K562 (cell line): ENCODE measurements at regions not wholly inside any gene's neighbourhood (a gene's known extent, or its start where the extent isn't known, plus 50 kb on each side); places are given as distances from the start of the nearest gene placed in this dataset.

Experiments
- ATAC-seq: fragments of 200-7000 bp; cut with Tn5 transposase; 3 replicates; pipeline ENCODE4 v1.9.1; 2020; ENCODE audit warnings: moderate library complexity
- BruUV-seq: library from RNA; stranded (reverse); fragments of 400-500 nt; replicated peaks from 2 replicates; lab custom pipeline; 2021; lab: Mats Ljungman, UMichigan
- CTCF ChIA-PET: fragments of 300-600 bp; formaldehyde crosslinking; extraction: SDS; loops from one replicate; lab custom pipeline; 2021; ENCODE audit warnings: low intra/inter-chr PET ratio; lab: Yijun Ruan, JAX
- POLR2A ChIA-PET: fragments of 300-600, 350-650 bp; sonication (Branson Sonifier 250); formaldehyde crosslinking; extraction: SDS; loops from one replicate; lab custom pipeline; 2021; ENCODE audit warnings: antibody characterized with exemption, inconsistent platforms; lab: Yijun Ruan, JAX
- DNase-seq, 4 experiments: peaks; one replicate each; pipeline versions ENCODE4 v3.0.0 to v3.0.0-alpha.2; 2011 to 2018; ENCODE audit warnings: low spot score in 3 of 4, mixed read lengths in 3 of 4; ENCODE audit errors: extremely low read depth in 1 of 4
- FAIRE-seq: peaks from 2 replicates; lab custom pipeline; 2011; peaks lifted over from hg19 to GRCh38; lab: Jason Lieb, UNC
- H2AFZ ChIP-seq: 2 replicates; pipeline ENCODE4 v1.6.0; 2011; ENCODE audit warnings: low read depth, low read length, control low read depth, inconsistent platforms
- H3K27ac ChIP-seq: fragments of 200-600 bp; 3 replicates; pipeline ENCODE4 v1.8.0; 2011; ENCODE audit warnings: low read depth, mild to moderate bottlenecking, control low read depth, inconsistent platforms, low read length, moderate library complexity, mixed read lengths; ENCODE audit errors: extremely low read depth
- H3K27me3 ChIP-seq, 2 experiments: fragments of 300-600 bp in 1 of 2; 2 replicates in 1 of 2; 3 replicates in 1 of 2; pipeline versions ENCODE4 v1.6.0 to v1.8.0; 2011; ENCODE audit warnings: inconsistent platforms in 2 of 2, low read length in 2 of 2, mild to moderate bottlenecking in 1 of 2, mixed read lengths in 1 of 2, moderate library complexity in 1 of 2; ENCODE audit not compliant: control insufficient read depth in 2 of 2, insufficient read depth in 2 of 2
- H3K36me3 ChIP-seq: fragments of 300-600 bp; 3 replicates; pipeline ENCODE4 v1.8.0; 2011; ENCODE audit warnings: mild to moderate bottlenecking, low read length, inconsistent platforms; ENCODE audit not compliant: control insufficient read depth, insufficient read depth
- H3K4me1 ChIP-seq, 2 experiments: fragments of 200-600 bp in 1 of 2; replicated peaks in 1 of 2; 2 replicates in 1 of 2; 3 replicates in 1 of 2; pipeline versions ENCODE4 v1.5.1 to v1.8.0; 2011; ENCODE audit warnings: inconsistent platforms in 2 of 2, low read length in 2 of 2, mild to moderate bottlenecking in 1 of 2, mixed read lengths in 1 of 2, moderate library complexity in 1 of 2; ENCODE audit not compliant: control insufficient read depth in 2 of 2, insufficient read depth in 2 of 2
- H3K4me2 ChIP-seq: 2 replicates; pipeline ENCODE4 v1.6.1; 2011; ENCODE audit warnings: low read length, control low read depth, inconsistent platforms, mixed read lengths; ENCODE audit not compliant: insufficient read depth
- H3K4me3 ChIP-seq: fragments of 200-600 bp; sonication (generic), shearing (Covaris generic); 2 replicates; pipeline ENCODE4 v1.5.1; 2016; ENCODE audit warnings: control low read depth, inconsistent platforms
- H3K79me2 ChIP-seq: fragments of 200-600 bp; 3 replicates; pipeline ENCODE4 v1.8.0; 2011; ENCODE audit warnings: low read length, inconsistent platforms; ENCODE audit not compliant: control insufficient read depth, insufficient read depth
- H3K9ac ChIP-seq, 2 experiments: 2 replicates each; pipeline versions ENCODE4 v1.6.0 to v1.6.1; 2011; ENCODE audit warnings: low read depth in 2 of 2, low read length in 2 of 2, control low read depth in 1 of 2, inconsistent platforms in 1 of 2, mild to moderate bottlenecking in 1 of 2, mixed read lengths in 1 of 2; ENCODE audit not compliant: insufficient read depth in 1 of 2
- H3K9me1 ChIP-seq: one replicate; pipeline ENCODE4 v1.6.0; 2011; ENCODE audit warnings: inconsistent platforms, mild to moderate bottlenecking, low read length, moderate library complexity; ENCODE audit not compliant: control insufficient read depth, insufficient read depth
- H3K9me3 ChIP-seq: replicated peaks from 2 replicates; pipeline ENCODE4 v1.5.1; 2011; ENCODE audit warnings: low read depth, low read length, inconsistent platforms; ENCODE audit not compliant: control insufficient read depth, insufficient read depth
- H4K20me1 ChIP-seq: replicated peaks from 2 replicates; pipeline ENCODE4 v1.6.1; 2011; ENCODE audit warnings: low read length, inconsistent platforms, mixed read lengths; ENCODE audit not compliant: control insufficient read depth, insufficient read depth
- ARID1B ChIP-seq: fragments of 450-650 bp; IDR thresholded peaks from 2 replicates; pipeline ENCODE4 v1.6.1; 2016; ENCODE audit warnings: antibody characterized with exemption, mild to moderate bottlenecking, inconsistent platforms
- FOSL1 ChIP-seq: fragments of 200-800 bp; sonication (Bioruptor generic); conservative IDR thresholded peaks from 2 replicates; pipeline ENCODE4 v1.6.1; 2016; ENCODE audit warnings: missing genetic modification characterization, missing compliant biosample characterization
- FOXM1 ChIP-seq, 2 experiments: fragments of 450-650 bp in 1 of 2; sonication (generic) in 1 of 2; formaldehyde crosslinking in 1 of 2; IDR thresholded peaks; 2 replicates each; pipeline versions ENCODE4 v1.6.1 to v1.9.0; 2017 to 2022; ENCODE audit warnings: low read depth in 2 of 2, mild to moderate bottlenecking in 2 of 2, missing genetic modification reagents in 1 of 2, moderate library complexity in 1 of 2
- HNRNPUL1 ChIP-seq: fragments of 200-400 bp; formaldehyde crosslinking; IDR thresholded peaks from 2 replicates; pipeline ENCODE4 v1.6.1; 2017; ENCODE audit warnings: low read length
- NFYB ChIP-seq: IDR thresholded peaks from 2 replicates; pipeline ENCODE4 v1.6.1; 2011; ENCODE audit warnings: mild to moderate bottlenecking, moderate library complexity; ENCODE audit not compliant: insufficient read length; ENCODE audit errors: extremely low read depth
- NR2C1 ChIP-seq, 2 experiments: fragments of 450-650 bp; IDR thresholded peaks; 2 replicates each; pipeline ENCODE4 v1.6.1; 2017; ENCODE audit warnings: mild to moderate bottlenecking in 2 of 2, antibody characterized with exemption in 1 of 2, inconsistent platforms in 1 of 2, missing compliant biosample characterization in 1 of 2, missing genetic modification characterization in 1 of 2
- RBM15 ChIP-seq: fragments of 200-400 bp; formaldehyde crosslinking; IDR thresholded peaks from 2 replicates; pipeline ENCODE4 v1.6.1; 2018; ENCODE audit warnings: mild to moderate bottlenecking, low read length, moderate library complexity; ENCODE audit not compliant: insufficient read depth
- TSC22D4 ChIP-seq: fragments of 450-650 bp; IDR thresholded peaks from 2 replicates; pipeline ENCODE4 v1.6.1; 2016; ENCODE audit warnings: missing genetic modification characterization, missing biosample characterization, control low read depth
- ZBTB8A ChIP-seq: fragments of 450-650 bp; IDR thresholded peaks from 2 replicates; pipeline ENCODE4 v1.6.1; 2018; ENCODE audit warnings: mild to moderate bottlenecking, moderate library complexity; ENCODE audit not compliant: partially characterized antibody
- ZNF282 ChIP-seq: sonication (generic); formaldehyde crosslinking; IDR thresholded peaks from 2 replicates; pipeline ENCODE4 v1.8.1; 2023; ENCODE audit warnings: missing genetic modification reagents
- WGBS: fragments of 100-300 bp; shearing (Covaris generic); methylation state at CpG from one replicate; pipeline ENCODE4 v1.1.6; 2016; ENCODE audit warnings: low coverage, mixed read lengths; ENCODE audit not compliant: insufficient coverage; ENCODE audit errors: missing lambda C conversion rate; 5-methylcytosine and 5-hydroxymethylcytosine counted together
- in situ Hi-C: fragments of 300-500 bp; cut with MboI; formaldehyde crosslinking; loops from 4 replicates; pipeline ENCODE4 v1.15.0; 2018; ENCODE audit warnings: inconsistent platforms, mixed read lengths
- intact Hi-C: fragments of 100-400 bp; cut with micrococcal nuclease; formaldehyde crosslinking; loops from 2 replicates; pipeline ENCODE4 v1.14.2; 2022
- TF ChIP-seq, protein P1 (sequence below), 2 experiments: fragments of 450-650 bp; IDR thresholded peaks; 2 replicates each; pipeline ENCODE4 v1.6.1; 2016; ENCODE audit warnings: mild to moderate bottlenecking in 2 of 2, borderline replicate concordance in 1 of 2, low read depth in 1 of 2, moderate library complexity in 1 of 2
- TF ChIP-seq, protein P2 (sequence below): conservative IDR thresholded peaks from 2 replicates; pipeline ENCODE4 v1.6.1; 2011; ENCODE audit warnings: low read depth, mild to moderate bottlenecking, low read length; ENCODE audit not compliant: control insufficient read depth

DNA sequence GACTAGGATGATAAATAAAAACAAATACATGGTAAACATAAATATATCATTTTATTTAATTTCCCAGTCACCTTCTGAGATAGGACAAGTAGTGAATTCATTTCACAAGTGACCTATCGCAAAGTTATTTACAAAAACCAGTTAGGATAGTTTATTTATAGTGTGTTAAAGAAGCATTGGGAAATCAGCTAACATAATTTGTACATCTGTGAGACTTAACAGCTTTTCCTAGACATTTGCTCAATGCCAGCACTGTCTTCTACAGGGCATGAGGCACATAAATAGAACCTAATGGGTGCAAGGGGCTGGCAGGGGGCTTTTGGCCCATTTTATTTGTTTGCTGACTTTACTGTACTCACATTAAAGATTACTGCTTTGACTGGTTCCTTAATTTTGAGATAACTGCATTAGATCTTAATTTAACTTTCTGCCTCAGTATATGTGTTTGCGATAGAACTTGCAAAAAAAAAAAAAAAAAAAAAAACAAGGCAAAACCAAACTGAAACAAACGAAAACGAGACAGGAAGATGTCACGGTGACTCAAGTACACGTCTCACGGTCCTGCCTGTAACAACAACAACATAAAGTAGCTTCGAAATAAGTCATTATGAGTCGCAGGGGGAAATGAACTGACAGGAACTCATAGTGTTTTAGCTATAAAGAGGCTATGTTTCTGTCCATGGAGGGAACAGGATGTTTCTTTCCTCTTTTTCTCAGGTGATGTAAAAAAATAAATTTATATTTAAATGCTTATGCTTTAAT is 133.7 kb upstream of the GMDS start:
- Histone ChIP-seq H4K20me1 (no peaks in the 10 kb centered on the region), H3K9me1 (no peaks in the 10 kb centered on the region), H3K4me1 (no peaks in the 10 kb centered on the region; a peak in 1 of 5 replicates), H3K27ac (no peak overlapping the region), H3K9ac (no peak overlapping the region), H3K79me2 (no peaks in the 10 kb centered on the region), H3K4me2 (no peak overlapping the region), H3K9me3 (no peaks in the 10 kb centered on the region), H3K4me3 (no peak overlapping the region), H2AFZ (no peak overlapping the region), H3K27me3 (peaks cover 7 to 31% of the 10 kb centered on the region in 2 experiments), H3K36me3 (no peaks in the 10 kb centered on the region)
- POLR2A ChIA-PET, result no interaction called here
- BruUV-seq, result no TSS peak
- DNase-seq, result no peak
- under 1% methylated on average over 9 of the region's 9 CpGs for WGBS
- CTCF ChIA-PET, result no interaction called here
- ATAC-seq, result no peak
- intact Hi-C loops (no loop called here), in situ Hi-C loops (no loop called here)
- FAIRE-seq, result no peak
- TF ChIP-seq FOXM1 (IDR thresholded peaks at IDR 0.05; ENCODE audit: low read depth), result no peak
- no peak for TF ChIP-seq FOXM1 (CRISPR knock-in tag; IDR thresholded peaks at IDR 0.05; ENCODE audit: low read depth)
- no peak for TF ChIP-seq ARID1B
- no peak for TF ChIP-seq ZNF282 (CRISPR knock-in tag)
- TF ChIP-seq, protein P1, sequence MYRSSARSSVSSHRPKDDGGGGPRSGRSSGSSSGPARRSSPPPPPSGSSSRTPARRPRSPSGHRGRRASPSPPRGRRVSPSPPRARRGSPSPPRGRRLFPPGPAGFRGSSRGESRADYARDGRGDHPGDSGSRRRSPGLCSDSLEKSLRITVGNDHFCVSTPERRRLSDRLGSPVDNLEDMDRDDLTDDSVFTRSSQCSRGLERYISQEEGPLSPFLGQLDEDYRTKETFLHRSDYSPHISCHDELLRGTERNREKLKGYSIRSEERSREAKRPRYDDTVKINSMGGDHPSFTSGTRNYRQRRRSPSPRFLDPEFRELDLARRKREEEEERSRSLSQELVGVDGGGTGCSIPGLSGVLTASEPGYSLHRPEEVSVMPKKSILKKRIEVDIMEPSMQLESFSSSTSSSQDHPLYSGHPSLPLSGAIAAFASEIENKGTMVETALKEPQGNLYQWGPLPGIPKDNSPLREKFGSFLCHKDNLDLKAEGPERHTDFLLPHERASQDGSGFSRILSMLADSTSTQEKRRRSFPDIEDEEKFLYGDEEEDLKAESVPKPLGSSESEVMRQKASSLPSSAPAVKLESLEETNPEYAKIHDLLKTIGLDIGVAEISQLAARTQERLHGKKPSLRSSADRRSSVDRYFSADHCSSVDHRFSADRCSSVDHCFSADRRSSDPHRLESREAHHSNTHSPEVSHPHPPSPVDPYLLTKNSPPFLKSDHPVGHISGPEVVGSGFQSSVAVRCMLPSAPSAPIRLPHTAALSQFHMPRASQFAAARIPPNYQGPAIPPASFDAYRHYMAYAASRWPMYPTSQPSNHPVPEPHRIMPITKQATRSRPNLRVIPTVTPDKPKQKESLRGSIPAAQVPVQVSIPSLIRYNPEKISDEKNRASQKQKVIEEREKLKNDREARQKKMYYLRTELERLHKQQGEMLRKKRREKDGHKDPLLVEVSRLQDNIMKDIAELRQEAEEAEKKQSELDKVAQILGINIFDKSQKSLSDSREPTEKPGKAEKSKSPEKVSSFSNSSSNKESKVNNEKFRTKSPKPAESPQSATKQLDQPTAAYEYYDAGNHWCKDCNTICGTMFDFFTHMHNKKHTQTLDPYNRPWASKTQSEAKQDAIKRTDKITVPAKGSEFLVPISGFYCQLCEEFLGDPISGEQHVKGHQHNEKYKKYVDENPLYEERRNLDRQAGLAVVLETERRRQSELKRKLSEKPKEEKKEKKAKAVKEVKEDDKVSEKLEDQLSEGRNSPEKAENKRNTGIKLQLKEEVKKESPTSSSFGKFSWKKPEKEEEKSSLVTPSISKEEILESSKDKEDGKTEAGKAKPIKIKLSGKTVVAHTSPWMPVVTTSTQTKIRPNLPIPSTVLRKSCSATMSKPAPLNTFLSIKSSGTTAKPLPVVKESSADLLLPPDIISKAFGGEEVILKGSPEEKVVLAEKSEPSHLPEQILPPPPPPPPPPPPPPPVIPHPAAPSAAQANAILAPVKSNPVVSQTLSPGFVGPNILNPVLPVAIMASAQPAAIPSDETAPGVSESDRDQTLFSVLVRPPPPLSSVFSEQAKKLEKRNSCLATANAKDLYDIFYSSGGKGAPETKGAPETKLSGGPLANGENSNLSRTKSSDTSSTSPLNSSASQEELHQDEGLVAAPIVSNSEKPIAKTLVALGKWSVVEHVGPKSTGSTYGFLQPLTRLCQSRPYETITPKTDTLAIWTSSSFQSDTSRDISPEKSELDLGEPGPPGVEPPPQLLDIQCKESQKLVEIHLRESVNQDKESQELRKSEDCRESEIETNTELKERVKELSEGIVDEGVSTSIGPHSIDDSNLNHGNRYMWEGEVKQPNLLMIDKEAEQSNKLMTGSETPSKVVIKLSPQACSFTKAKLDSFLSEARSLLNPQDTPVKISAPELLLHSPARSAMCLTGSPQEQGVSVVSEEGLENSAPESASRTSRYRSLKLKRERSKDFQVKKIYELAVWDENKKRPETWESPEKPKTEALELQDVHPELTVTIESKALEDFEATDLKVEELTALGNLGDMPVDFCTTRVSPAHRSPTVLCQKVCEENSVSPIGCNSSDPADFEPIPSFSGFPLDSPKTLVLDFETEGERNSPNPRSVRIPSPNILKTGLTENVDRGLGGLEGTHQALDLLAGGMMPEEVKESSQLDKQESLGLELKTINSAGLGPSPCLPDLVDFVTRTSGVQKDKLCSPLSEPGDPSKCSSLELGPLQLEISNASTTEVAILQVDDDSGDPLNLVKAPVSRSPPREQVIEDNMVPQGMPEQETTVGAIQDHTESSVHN (IDR thresholded peaks at IDR 0.05; ENCODE audit: borderline replicate concordance in 1 of 2, low read depth in 1 of 2), result no peak
- TF ChIP-seq NFYB, result no peak
- no peak for TF ChIP-seq TSC22D4 (tag)
- no peak for TF ChIP-seq ZBTB8A
- no peak for TF ChIP-seq NR2C1 (IDR thresholded peaks at IDR 0.05)
- no peak for TF ChIP-seq NR2C1 (tag; IDR thresholded peaks at IDR 0.05)
- no peak for TF ChIP-seq FOSL1 (tag)
- no peak for TF ChIP-seq HNRNPUL1
- TF ChIP-seq RBM15, result no peak
- TF ChIP-seq, protein P2, sequence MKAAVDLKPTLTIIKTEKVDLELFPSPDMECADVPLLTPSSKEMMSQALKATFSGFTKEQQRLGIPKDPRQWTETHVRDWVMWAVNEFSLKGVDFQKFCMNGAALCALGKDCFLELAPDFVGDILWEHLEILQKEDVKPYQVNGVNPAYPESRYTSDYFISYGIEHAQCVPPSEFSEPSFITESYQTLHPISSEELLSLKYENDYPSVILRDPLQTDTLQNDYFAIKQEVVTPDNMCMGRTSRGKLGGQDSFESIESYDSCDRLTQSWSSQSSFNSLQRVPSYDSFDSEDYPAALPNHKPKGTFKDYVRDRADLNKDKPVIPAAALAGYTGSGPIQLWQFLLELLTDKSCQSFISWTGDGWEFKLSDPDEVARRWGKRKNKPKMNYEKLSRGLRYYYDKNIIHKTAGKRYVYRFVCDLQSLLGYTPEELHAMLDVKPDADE, result no peak
